ENCODE measurements at regions not wholly inside any gene's neighbourhood (a gene's known extent, or its start where the extent isn't known, plus 50 kb on each side); places are given as distances from the start of the nearest gene placed in this dataset.

DNA sequence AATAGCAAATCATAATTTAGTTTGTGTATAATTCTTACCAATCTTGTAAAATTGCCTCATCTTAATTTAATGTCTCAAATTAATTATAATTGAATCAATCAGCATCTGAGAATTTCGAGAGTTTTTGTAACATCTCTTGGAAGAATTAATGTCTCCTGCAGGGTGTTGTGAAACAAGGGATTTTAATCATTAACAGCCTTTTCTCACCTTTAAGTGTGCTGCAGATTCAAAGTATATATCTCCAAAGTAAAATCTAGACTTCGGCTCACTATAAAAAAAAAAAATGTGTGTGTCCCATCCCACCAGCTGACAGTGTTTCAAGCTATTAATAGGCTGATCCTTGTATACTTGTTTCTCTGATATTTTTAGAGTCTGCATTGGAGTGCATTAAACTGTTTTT, 603.1 kb downstream of the ETNK1 start (continued):
- TF ChIP-seq, protein P1, sequence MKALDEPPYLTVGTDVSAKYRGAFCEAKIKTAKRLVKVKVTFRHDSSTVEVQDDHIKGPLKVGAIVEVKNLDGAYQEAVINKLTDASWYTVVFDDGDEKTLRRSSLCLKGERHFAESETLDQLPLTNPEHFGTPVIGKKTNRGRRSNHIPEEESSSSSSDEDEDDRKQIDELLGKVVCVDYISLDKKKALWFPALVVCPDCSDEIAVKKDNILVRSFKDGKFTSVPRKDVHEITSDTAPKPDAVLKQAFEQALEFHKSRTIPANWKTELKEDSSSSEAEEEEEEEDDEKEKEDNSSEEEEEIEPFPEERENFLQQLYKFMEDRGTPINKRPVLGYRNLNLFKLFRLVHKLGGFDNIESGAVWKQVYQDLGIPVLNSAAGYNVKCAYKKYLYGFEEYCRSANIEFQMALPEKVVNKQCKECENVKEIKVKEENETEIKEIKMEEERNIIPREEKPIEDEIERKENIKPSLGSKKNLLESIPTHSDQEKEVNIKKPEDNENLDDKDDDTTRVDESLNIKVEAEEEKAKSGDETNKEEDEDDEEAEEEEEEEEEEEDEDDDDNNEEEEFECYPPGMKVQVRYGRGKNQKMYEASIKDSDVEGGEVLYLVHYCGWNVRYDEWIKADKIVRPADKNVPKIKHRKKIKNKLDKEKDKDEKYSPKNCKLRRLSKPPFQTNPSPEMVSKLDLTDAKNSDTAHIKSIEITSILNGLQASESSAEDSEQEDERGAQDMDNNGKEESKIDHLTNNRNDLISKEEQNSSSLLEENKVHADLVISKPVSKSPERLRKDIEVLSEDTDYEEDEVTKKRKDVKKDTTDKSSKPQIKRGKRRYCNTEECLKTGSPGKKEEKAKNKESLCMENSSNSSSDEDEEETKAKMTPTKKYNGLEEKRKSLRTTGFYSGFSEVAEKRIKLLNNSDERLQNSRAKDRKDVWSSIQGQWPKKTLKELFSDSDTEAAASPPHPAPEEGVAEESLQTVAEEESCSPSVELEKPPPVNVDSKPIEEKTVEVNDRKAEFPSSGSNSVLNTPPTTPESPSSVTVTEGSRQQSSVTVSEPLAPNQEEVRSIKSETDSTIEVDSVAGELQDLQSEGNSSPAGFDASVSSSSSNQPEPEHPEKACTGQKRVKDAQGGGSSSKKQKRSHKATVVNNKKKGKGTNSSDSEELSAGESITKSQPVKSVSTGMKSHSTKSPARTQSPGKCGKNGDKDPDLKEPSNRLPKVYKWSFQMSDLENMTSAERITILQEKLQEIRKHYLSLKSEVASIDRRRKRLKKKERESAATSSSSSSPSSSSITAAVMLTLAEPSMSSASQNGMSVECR (CRISPR knock-in tag; IDR thresholded peaks at IDR 0.05; ENCODE audit: borderline replicate concordance) = no peak

DNA sequence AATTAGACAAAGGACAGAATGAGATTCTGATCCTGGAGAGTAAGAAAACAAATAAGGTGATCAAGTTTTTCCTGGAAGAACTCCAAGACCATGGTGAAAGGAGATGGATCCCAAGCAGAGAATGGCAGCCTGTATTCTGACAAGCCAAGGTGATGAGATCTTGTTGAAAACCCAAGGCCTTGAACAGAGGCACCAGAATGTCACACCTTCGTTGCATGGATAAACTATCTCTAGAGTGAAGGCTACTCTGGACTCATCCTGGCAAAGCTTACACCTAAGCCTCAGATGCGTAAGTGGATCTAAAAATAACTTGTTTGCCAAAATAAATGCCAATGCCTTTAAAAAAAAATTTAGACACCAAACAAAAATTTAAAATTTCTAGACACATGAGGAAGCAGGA, 605.9 kb downstream of the ETNK1 start:
- H3K36me3 Mint-ChIP-seq = no peaks in the 10 kb centered on the region
- CTCF ChIA-PET = no interaction called here

DNA sequence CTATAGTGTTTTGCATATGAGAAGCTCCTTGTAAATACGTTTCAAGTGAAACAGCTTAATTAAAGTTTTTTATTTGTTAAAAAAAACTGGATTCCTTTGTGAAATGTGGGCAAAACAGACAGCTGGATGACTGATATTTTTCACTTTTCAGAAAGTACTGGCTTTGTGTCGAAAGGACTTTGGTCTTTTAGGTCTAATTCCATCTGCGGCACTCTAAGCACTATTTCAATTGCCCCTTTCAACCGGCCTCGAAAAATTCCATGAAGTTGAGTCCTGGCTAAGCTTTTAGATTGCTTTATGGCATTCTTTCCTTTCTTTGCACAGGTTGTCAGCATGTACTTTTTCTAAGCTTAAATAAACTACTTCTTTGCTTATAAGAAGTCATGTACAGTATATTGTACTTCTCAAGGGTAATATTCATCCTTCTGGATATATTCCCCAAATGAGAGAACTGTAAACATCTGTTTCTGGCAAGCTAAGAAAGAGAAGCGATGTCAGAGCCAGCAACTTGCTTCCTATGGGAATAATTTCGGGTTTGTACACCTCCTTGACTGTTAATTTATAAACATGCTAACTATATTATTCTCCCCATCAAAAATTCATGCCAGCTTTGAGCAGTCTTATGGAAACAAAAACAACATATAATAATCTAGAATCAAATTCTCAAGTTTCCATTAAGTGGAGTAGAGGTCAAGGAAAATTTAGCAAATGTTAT, 611.3 kb downstream of the ETNK1 start:
- Mint-ChIP-seq H3K4me1 (peaks cover 3% of the 10 kb centered on the region; the same call in 1 of the 2 replicates), H3K9me3 (no peaks in the 10 kb centered on the region), H3K36me3 (no peaks in the 10 kb centered on the region), H3K27me3 (ENCODE audit: low read depth) (no peaks in the 10 kb centered on the region), H3K27ac (no peak overlapping the region), H3K4me3 (no peak overlapping the region)
- ATAC-seq = no peak
- ChIA-PET POLR2A (no interaction called here), CTCF (interaction anchor here (1.1 to 1.6 kb wide), 2 partner anchors 15 to 140 kb away, joined by 4 to 7 read pairs; no protein-coding TSS in a partner anchor)
- TF ChIP-seq NFE2L1 (CRISPR knock-in tag; IDR thresholded peaks at IDR 0.05) (no peak), ZNF121 (CRISPR knock-in tag; IDR thresholded peaks at IDR 0.05) (no peak), FOXJ3 (CRISPR knock-in tag; IDR thresholded peaks at IDR 0.05; ENCODE audit: borderline replicate concordance) (no peak), CREB1 (CRISPR knock-in tag; IDR thresholded peaks at IDR 0.05) (no peak)
- TF ChIP-seq, protein P2, sequence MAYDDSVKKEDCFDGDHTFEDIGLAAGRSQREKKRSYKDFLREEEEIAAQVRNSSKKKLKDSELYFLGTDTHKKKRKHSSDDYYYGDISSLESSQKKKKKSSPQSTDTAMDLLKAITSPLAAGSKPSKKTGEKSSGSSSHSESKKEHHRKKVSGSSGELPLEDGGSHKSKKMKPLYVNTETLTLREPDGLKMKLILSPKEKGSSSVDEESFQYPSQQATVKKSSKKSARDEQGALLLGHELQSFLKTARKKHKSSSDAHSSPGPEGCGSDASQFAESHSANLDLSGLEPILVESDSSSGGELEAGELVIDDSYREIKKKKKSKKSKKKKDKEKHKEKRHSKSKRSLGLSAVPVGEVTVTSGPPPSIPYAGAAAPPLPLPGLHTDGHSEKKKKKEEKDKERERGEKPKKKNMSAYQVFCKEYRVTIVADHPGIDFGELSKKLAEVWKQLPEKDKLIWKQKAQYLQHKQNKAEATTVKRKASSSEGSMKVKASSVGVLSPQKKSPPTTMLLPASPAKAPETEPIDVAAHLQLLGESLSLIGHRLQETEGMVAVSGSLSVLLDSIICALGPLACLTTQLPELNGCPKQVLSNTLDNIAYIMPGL (CRISPR knock-in tag; IDR thresholded peaks at IDR 0.05) = no peak
- TF ChIP-seq, protein P3, sequence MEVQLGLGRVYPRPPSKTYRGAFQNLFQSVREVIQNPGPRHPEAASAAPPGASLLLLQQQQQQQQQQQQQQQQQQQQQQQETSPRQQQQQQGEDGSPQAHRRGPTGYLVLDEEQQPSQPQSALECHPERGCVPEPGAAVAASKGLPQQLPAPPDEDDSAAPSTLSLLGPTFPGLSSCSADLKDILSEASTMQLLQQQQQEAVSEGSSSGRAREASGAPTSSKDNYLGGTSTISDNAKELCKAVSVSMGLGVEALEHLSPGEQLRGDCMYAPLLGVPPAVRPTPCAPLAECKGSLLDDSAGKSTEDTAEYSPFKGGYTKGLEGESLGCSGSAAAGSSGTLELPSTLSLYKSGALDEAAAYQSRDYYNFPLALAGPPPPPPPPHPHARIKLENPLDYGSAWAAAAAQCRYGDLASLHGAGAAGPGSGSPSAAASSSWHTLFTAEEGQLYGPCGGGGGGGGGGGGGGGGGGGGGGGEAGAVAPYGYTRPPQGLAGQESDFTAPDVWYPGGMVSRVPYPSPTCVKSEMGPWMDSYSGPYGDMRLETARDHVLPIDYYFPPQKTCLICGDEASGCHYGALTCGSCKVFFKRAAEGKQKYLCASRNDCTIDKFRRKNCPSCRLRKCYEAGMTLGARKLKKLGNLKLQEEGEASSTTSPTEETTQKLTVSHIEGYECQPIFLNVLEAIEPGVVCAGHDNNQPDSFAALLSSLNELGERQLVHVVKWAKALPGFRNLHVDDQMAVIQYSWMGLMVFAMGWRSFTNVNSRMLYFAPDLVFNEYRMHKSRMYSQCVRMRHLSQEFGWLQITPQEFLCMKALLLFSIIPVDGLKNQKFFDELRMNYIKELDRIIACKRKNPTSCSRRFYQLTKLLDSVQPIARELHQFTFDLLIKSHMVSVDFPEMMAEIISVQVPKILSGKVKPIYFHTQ (CRISPR knock-in tag; IDR thresholded peaks at IDR 0.05) = no peak
- DNase-seq (ENCODE audit: low spot score) = no peak

More for the DNA sequence above, 605.9 kb downstream of the ETNK1 start:
- Mint-ChIP-seq H3K27ac (no peak overlapping the region), H3K4me3 (no peak overlapping the region), H3K4me1 (peaks cover 3% of the 10 kb centered on the region; the same call in 1 of the 2 replicates), H3K27me3 (ENCODE audit: low read depth) (no peaks in the 10 kb centered on the region), H3K9me3 (no peaks in the 10 kb centered on the region)
- POLR2A ChIA-PET = no interaction called here
- DNase-seq (ENCODE audit: low spot score) (no peak), ATAC-seq (no peak)
- TF ChIP-seq FOXJ3 (CRISPR knock-in tag; IDR thresholded peaks at IDR 0.05; ENCODE audit: borderline replicate concordance) = no peak
- TF ChIP-seq SP1 (CRISPR knock-in tag; conservative IDR thresholded peaks at IDR 0.05) = no peak

DNA sequence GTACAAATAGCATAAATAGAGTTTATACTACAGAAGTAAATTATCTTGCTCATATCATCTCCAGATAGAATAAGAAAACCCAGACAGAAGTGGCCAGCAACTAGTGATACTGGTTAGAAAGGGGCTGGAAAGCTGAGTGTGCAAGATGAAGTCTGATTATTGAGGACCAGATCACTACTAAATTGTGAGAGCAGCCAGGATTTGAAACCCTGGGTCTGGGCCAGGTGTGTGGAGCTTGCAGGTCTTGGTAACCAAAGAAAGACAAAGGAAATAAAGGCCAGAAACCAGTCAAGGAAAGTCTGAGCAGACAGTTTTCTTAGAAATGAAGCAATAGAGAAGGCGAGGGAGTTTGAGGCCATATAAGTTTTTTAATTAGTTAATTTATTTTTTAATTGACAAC, 611.8 kb downstream of the ETNK1 start:
- no peaks in the 10 kb centered on the region for H3K9me3 Mint-ChIP-seq
- no peak overlapping the region for H3K4me3 Mint-ChIP-seq
- CTCF ChIA-PET = no interaction called here
- TF ChIP-seq, protein P4, sequence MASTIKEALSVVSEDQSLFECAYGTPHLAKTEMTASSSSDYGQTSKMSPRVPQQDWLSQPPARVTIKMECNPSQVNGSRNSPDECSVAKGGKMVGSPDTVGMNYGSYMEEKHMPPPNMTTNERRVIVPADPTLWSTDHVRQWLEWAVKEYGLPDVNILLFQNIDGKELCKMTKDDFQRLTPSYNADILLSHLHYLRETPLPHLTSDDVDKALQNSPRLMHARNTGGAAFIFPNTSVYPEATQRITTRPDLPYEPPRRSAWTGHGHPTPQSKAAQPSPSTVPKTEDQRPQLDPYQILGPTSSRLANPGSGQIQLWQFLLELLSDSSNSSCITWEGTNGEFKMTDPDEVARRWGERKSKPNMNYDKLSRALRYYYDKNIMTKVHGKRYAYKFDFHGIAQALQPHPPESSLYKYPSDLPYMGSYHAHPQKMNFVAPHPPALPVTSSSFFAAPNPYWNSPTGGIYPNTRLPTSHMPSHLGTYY (CRISPR knock-in tag; IDR thresholded peaks at IDR 0.05) = no peak
- TF ChIP-seq, protein P5, sequence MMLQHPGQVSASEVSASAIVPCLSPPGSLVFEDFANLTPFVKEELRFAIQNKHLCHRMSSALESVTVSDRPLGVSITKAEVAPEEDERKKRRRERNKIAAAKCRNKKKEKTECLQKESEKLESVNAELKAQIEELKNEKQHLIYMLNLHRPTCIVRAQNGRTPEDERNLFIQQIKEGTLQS (CRISPR knock-in tag; conservative IDR thresholded peaks at IDR 0.05) = no peak
- no peak for TF ChIP-seq GTF2I (CRISPR knock-in tag; conservative IDR thresholded peaks at IDR 0.05)
- TF ChIP-seq SOX15 (CRISPR knock-in tag; IDR thresholded peaks at IDR 0.05) = no peak
- TF ChIP-seq, protein P6, sequence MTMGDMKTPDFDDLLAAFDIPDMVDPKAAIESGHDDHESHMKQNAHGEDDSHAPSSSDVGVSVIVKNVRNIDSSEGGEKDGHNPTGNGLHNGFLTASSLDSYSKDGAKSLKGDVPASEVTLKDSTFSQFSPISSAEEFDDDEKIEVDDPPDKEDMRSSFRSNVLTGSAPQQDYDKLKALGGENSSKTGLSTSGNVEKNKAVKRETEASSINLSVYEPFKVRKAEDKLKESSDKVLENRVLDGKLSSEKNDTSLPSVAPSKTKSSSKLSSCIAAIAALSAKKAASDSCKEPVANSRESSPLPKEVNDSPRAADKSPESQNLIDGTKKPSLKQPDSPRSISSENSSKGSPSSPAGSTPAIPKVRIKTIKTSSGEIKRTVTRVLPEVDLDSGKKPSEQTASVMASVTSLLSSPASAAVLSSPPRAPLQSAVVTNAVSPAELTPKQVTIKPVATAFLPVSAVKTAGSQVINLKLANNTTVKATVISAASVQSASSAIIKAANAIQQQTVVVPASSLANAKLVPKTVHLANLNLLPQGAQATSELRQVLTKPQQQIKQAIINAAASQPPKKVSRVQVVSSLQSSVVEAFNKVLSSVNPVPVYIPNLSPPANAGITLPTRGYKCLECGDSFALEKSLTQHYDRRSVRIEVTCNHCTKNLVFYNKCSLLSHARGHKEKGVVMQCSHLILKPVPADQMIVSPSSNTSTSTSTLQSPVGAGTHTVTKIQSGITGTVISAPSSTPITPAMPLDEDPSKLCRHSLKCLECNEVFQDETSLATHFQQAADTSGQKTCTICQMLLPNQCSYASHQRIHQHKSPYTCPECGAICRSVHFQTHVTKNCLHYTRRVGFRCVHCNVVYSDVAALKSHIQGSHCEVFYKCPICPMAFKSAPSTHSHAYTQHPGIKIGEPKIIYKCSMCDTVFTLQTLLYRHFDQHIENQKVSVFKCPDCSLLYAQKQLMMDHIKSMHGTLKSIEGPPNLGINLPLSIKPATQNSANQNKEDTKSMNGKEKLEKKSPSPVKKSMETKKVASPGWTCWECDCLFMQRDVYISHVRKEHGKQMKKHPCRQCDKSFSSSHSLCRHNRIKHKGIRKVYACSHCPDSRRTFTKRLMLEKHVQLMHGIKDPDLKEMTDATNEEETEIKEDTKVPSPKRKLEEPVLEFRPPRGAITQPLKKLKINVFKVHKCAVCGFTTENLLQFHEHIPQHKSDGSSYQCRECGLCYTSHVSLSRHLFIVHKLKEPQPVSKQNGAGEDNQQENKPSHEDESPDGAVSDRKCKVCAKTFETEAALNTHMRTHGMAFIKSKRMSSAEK (CRISPR knock-in tag; IDR thresholded peaks at IDR 0.05; ENCODE audit: borderline replicate concordance) = no peak
- TF ChIP-seq SMAD3 (CRISPR knock-in tag; IDR thresholded peaks at IDR 0.05; ENCODE audit: borderline replicate concordance) = no peak

More for the DNA sequence above, 611.8 kb downstream of the ETNK1 start:
- POLR2A ChIA-PET = no interaction called here
- no peaks in the 10 kb centered on the region for H3K36me3 Mint-ChIP-seq
- DNase-seq (ENCODE audit: low spot score) (no peak), ATAC-seq (no peak)
- no peak overlapping the region for H3K27ac Mint-ChIP-seq
- peaks cover 3% of the 10 kb centered on the region; the same call in 1 of the 2 replicates for H3K4me1 Mint-ChIP-seq
- H3K27me3 Mint-ChIP-seq (ENCODE audit: low read depth) = no peaks in the 10 kb centered on the region
